GM12875 (cell line): ENCODE measurements at regions not wholly inside any gene's neighbourhood (a gene's known extent, or its start where the extent isn't known, plus 50 kb on each side); places are given as distances from the start of the nearest gene placed in this dataset.

Experiments
- H3K4me3 ChIP-seq: one replicate; pipeline ENCODE4 v1.5.1; 2011; ENCODE audit warnings: low read depth, low read length, control low read depth
- CTCF ChIP-seq: IDR thresholded peaks from 2 replicates; pipeline ENCODE4 v1.5.1; 2011; ENCODE audit warnings: low read depth, mild to moderate bottlenecking, control low read depth, inconsistent platforms, low read length, moderate library complexity, borderline replicate concordance; ENCODE audit not compliant: insufficient read depth

GRCh38 chr9:87446527-87446926 is 51.1 kb upstream of the DAPK1 start:
- no peak for TF ChIP-seq CTCF
- H3K4me3 ChIP-seq: no peak overlapping the region

GRCh38 chr9:87447547-87448432 is 49.9 kb upstream of the DAPK1 start:
- no peak for TF ChIP-seq CTCF
- H3K4me3 ChIP-seq: no peak overlapping the region
